ENCODE measurements at regions not wholly inside any gene's neighbourhood (a gene's known extent, or its start where the extent isn't known, plus 50 kb on each side); places are given as distances from the start of the nearest gene placed in this dataset.
"Not testable (repeated sequence)": the region's sequence is repeated elsewhere in the genome, so short reads cannot be mapped to it uniquely, and the experiment has no call there.

GRCh38 chr18:45339810-45340550, 275.3 kb upstream of the SLC14A2 start:
- H3K4me3 ChIP-seq (replicated peaks; ENCODE audit: low read depth, low read length) = no peak overlapping the region
- no peak for DNase-seq (ENCODE audit: low read depth)
- TF ChIP-seq CTCF (IDR thresholded peaks at IDR 0.05; ENCODE audit: low read length, missing control alignments) = no peak

GRCh38 chr18:45340884-45341283, 274.4 kb upstream of the SLC14A2 start:
- no peak for DNase-seq (ENCODE audit: low read depth)
- TF ChIP-seq CTCF (IDR thresholded peaks at IDR 0.05; ENCODE audit: low read length, missing control alignments) = no peak
- no peak overlapping the region for H3K4me3 ChIP-seq (replicated peaks; ENCODE audit: low read depth, low read length)

- DNase-seq (ENCODE audit: low read depth) = no peak
- no peak overlapping the region for H3K4me3 ChIP-seq (replicated peaks; ENCODE audit: low read depth, low read length)
- no peak for TF ChIP-seq CTCF (IDR thresholded peaks at IDR 0.05; ENCODE audit: low read length, missing control alignments)
Observed at GRCh38 chr18:45341454-45341853, 273.8 kb upstream of the SLC14A2 start.

- no peak overlapping the region for H3K4me3 ChIP-seq (replicated peaks; ENCODE audit: low read depth, low read length)
- TF ChIP-seq CTCF (IDR thresholded peaks at IDR 0.05; ENCODE audit: low read length, missing control alignments) = no peak
- DNase-seq (ENCODE audit: low read depth) = no peak
Observed at GRCh38 chr18:45342166-45342565, 273.1 kb upstream of the SLC14A2 start.

- H3K4me3 ChIP-seq (replicated peaks; ENCODE audit: low read depth, low read length) = no peak overlapping the region
- no peak for DNase-seq (ENCODE audit: low read depth)
- TF ChIP-seq CTCF (IDR thresholded peaks at IDR 0.05; ENCODE audit: low read length, missing control alignments) = no peak
Observed at GRCh38 chr18:45342653-45343052, 272.6 kb upstream of the SLC14A2 start.

GRCh38 chr18:45343365-45343764, 271.9 kb upstream of the SLC14A2 start:
- no peak overlapping the region for H3K4me3 ChIP-seq (replicated peaks; ENCODE audit: low read depth, low read length)
- no peak for TF ChIP-seq CTCF (IDR thresholded peaks at IDR 0.05; ENCODE audit: low read length, missing control alignments)
- no peak for DNase-seq (ENCODE audit: low read depth)

GRCh38 chr18:45344680-45345079, 270.6 kb upstream of the SLC14A2 start:
- DNase-seq (ENCODE audit: low read depth); H3K4me3 ChIP-seq (replicated peaks; ENCODE audit: low read depth, low read length): not testable (repeated sequence)
